Testis (tissue), 2 donors: ENCODE measurements at regions not wholly inside any gene's neighbourhood (a gene's known extent, or its start where the extent isn't known, plus 50 kb on each side); places are given as distances from the start of the nearest gene placed in this dataset.
"Not testable (repeated sequence)": the region's sequence is repeated elsewhere in the genome, so short reads cannot be mapped to it uniquely, and the experiment has no call there.

Experiments used
- DNase-seq: peaks from one replicate; pipeline ENCODE4 v3.0.0-alpha.2; 2019
- H3K27ac ChIP-seq, 2 donors: fragments of 200-600 bp; sonication (generic); one replicate each; pipeline ENCODE4 v1.5.1; 2019
- H3K27me3 ChIP-seq: fragments of 200-600 bp; sonication (generic); one replicate; pipeline ENCODE4 v1.5.1; 2019
- H3K36me3 ChIP-seq: fragments of 200-600 bp; sonication (generic); one replicate; pipeline ENCODE4 v1.5.1; 2017; ENCODE audit warnings: low read depth; ENCODE audit errors: missing control alignments
- H3K4me1 ChIP-seq: fragments of 200-600 bp; sonication (generic); one replicate; pipeline ENCODE4 v1.5.1; 2019
- H3K4me3 ChIP-seq, 2 donors: fragments of 200-600 bp; sonication (generic); one replicate each; pipeline ENCODE4 v1.5.1; 2017 to 2019
- H3K9me3 ChIP-seq: fragments of 200-600 bp; sonication (generic); one replicate; pipeline ENCODE4 v1.5.1; 2017
- CTCF ChIP-seq, 3 experiments: fragments of 450-650 bp in 2 of 3; fragments of 200-600 bp in 1 of 3; sonication (generic) in 1 of 3; IDR thresholded peaks; one replicate each; pipeline ENCODE4 v1.5.1; 2016 to 2019; ENCODE audit warnings: antibody characterized with exemption in 3 of 3, mild to moderate bottlenecking in 2 of 3, moderate library complexity in 1 of 3
- POLR2A ChIP-seq: fragments of 450-650 bp; IDR thresholded peaks from one replicate; pipeline ENCODE4 v1.6.1; 2017; ENCODE audit warnings: antibody characterized with exemption, mild to moderate bottlenecking, moderate library complexity
- WGBS, 2 donors: methylation state at CpG; one replicate each; pipeline ENCODE4 v1.1.5; 2018; 5-methylcytosine and 5-hydroxymethylcytosine counted together
- intact Hi-C: fragments of 100-400 bp; cut with DNase I; formaldehyde crosslinking; loops from one replicate; pipeline ENCODE4 v1.15.1; 2023; ENCODE audit warnings: low total_unique reads

DNA sequence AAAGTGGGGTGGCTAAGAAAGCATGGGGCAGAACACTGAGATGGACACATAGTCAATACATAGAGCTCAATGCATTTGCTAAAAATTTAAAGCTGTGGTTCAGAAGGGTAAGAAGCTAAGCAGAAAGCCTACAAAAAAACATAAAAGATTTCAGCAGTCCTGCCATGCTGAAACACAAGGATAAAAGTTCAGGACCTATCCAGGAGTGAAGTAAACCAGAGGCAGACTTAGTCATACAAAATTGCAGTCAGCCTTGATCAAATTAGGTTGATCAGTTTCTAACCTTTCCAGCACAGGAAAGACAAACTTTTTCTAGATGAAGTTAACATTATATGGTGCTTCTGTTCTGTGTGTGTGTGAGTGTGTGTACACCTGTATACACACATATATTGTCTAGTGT lies 120.8 kb upstream of the RBMS1 start:
- TF ChIP-seq CTCF (IDR thresholded peaks at IDR 0.05) (no peak), POLR2A (no peak)
- Histone ChIP-seq H3K4me1 (no peaks in the 10 kb centered on the region), H3K27ac (no peak overlapping the region), H3K9me3 (no peaks in the 10 kb centered on the region), H3K27me3 (no peaks in the 10 kb centered on the region), H3K4me3 (no peak overlapping the region), H3K36me3 (no peaks in the 10 kb centered on the region)
- DNase-seq = no peak
- intact Hi-C loops = no loop called here

DNA sequence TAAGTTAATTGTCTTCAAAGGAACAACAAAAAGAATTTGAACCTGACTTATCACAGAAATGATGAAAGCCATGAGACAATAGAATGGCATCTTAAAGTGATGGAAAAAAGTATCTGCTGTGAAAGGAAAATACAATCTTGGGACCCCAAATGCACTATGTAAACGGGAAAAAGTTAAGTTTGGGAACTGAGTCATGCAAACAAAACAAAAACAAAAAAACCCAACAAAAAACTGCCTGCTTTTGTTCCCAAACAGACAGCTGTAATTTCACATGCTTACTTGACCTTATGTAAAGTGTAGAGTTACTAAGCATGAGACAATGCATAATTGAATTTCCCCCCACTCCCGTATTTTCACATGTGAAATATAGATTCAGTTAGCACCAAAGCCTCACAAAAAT lies 122.1 kb upstream of the RBMS1 start:
- no peak overlapping the region for H3K27ac ChIP-seq
- WGBS, 2 donors = 86 to 87% methylated on average over 2 of the region's 2 CpGs
- TF ChIP-seq CTCF (IDR thresholded peaks at IDR 0.05) (no peak), POLR2A (no peak)
- no peaks in the 10 kb centered on the region for H3K9me3 ChIP-seq
- no peaks in the 10 kb centered on the region for H3K36me3 ChIP-seq
- H3K27me3 ChIP-seq = no peaks in the 10 kb centered on the region
- no peaks in the 10 kb centered on the region for H3K4me1 ChIP-seq
- DNase-seq = no peak
- intact Hi-C loops = no loop called here
- H3K4me3 ChIP-seq = no peak overlapping the region

GRCh38 chr2:160616149-160616548 lies 122.5 kb upstream of the RBMS1 start:
- 91 to 93% methylated on average over 2 of the region's 2 CpGs for WGBS, 2 donors
- no peaks in the 10 kb centered on the region for H3K4me1 ChIP-seq
- no peak overlapping the region for H3K4me3 ChIP-seq
- H3K27ac ChIP-seq = no peak overlapping the region
- TF ChIP-seq POLR2A (no peak), CTCF (IDR thresholded peaks at IDR 0.05) (no peak)
- intact Hi-C loops = no loop called here
- H3K9me3 ChIP-seq = no peaks in the 10 kb centered on the region
- DNase-seq = no peak
- H3K36me3 ChIP-seq = no peaks in the 10 kb centered on the region
- H3K27me3 ChIP-seq = no peaks in the 10 kb centered on the region

GRCh38 chr2:160621748-160622147 lies 128.1 kb upstream of the RBMS1 start:
- intact Hi-C loops = no loop called here
- WGBS, 2 donors = 100% methylated on average over 1 of the region's 1 CpG
- Histone ChIP-seq H3K9me3 (no peaks in the 10 kb centered on the region), H3K36me3 (no peaks in the 10 kb centered on the region), H3K27me3 (no peaks in the 10 kb centered on the region), H3K27ac (no peak overlapping the region), H3K4me1 (no peaks in the 10 kb centered on the region), H3K4me3 (no peak overlapping the region)
- TF ChIP-seq POLR2A = no peak
- no peak for TF ChIP-seq CTCF (IDR thresholded peaks at IDR 0.05)
- DNase-seq = no peak

GRCh38 chr2:160628020-160628637 lies 134.5 kb upstream of the RBMS1 start:
- H3K4me1 ChIP-seq, H3K27ac ChIP-seq, intact Hi-C loops, H3K36me3 ChIP-seq, H3K4me3 ChIP-seq, H3K27me3 ChIP-seq, DNase-seq, H3K9me3 ChIP-seq: not testable (repeated sequence)
- 78 to 91% methylated on average over 11 to 13 of the region's 13 CpGs for WGBS, 2 donors
